ENCODE measurements at regions not wholly inside any gene's neighbourhood (a gene's known extent, or its start where the extent isn't known, plus 50 kb on each side); places are given as distances from the start of the nearest gene placed in this dataset.
"Not testable (repeated sequence)": the region's sequence is repeated elsewhere in the genome, so short reads cannot be mapped to it uniquely, and the experiment has no call there.

GRCh38 chr20:29516847-29517246, 1740.6 kb upstream of the DEFB115 start:
- H3K4me3 Mint-ChIP-seq; H3K4me1 Mint-ChIP-seq; ATAC-seq; H3K27ac Mint-ChIP-seq; CTCF ChIA-PET; POLR2A ChIA-PET; DNase-seq (ENCODE audit: low spot score): not testable (repeated sequence)
- Mint-ChIP-seq H3K9me3 (peaks cover 84% of the 10 kb centered on the region), H3K27me3 (ENCODE audit: low read depth) (peaks cover 16% of the 10 kb centered on the region), H3K36me3 (peaks cover 78% of the 10 kb centered on the region)

- H3K4me1 Mint-ChIP-seq; DNase-seq (ENCODE audit: low spot score); H3K27ac Mint-ChIP-seq; POLR2A ChIA-PET; ATAC-seq; CTCF ChIA-PET; H3K4me3 Mint-ChIP-seq: not testable (repeated sequence)
- Mint-ChIP-seq H3K27me3 (ENCODE audit: low read depth) (peaks cover 13% of the 10 kb centered on the region), H3K9me3 (peaks cover 88% of the 10 kb centered on the region), H3K36me3 (peaks cover 78% of the 10 kb centered on the region)
Observed at GRCh38 chr20:29519610-29520241, 1737.7 kb upstream of the DEFB115 start.

- not testable (repeated sequence) for H3K4me3 Mint-ChIP-seq
Observed at GRCh38 chr20:29533566-29534177, 1723.8 kb upstream of the DEFB115 start.

GRCh38 chr20:29566901-29567635, 1690.4 kb upstream of the DEFB115 start:
- POLR2A ChIA-PET; H3K4me1 Mint-ChIP-seq; H3K27ac Mint-ChIP-seq; H3K4me3 Mint-ChIP-seq; ATAC-seq; DNase-seq (ENCODE audit: low spot score); CTCF ChIA-PET: not testable (repeated sequence)
- Mint-ChIP-seq H3K36me3 (peaks cover 33% of the 10 kb centered on the region), H3K27me3 (ENCODE audit: low read depth) (peaks cover 13% of the 10 kb centered on the region), H3K9me3 (peaks cover 32% of the 10 kb centered on the region)

More at GRCh38 chr20:29533566-29534177, 1723.8 kb upstream of the DEFB115 start:
- Mint-ChIP-seq H3K36me3 (peaks cover 43% of the 10 kb centered on the region), H3K9me3 (peaks cover 47% of the 10 kb centered on the region)
- DNase-seq (ENCODE audit: low spot score); POLR2A ChIA-PET; H3K27ac Mint-ChIP-seq; ATAC-seq; H3K27me3 Mint-ChIP-seq (ENCODE audit: low read depth); H3K4me1 Mint-ChIP-seq; CTCF ChIA-PET: not testable (repeated sequence)

- H3K27me3 Mint-ChIP-seq (ENCODE audit: low read depth); H3K4me1 Mint-ChIP-seq; ATAC-seq; POLR2A ChIA-PET; H3K4me3 Mint-ChIP-seq; H3K27ac Mint-ChIP-seq; DNase-seq (ENCODE audit: low spot score); CTCF ChIA-PET: not testable (repeated sequence)
- H3K9me3 Mint-ChIP-seq = peaks cover 30% of the 10 kb centered on the region
- peaks cover 31% of the 10 kb centered on the region for H3K36me3 Mint-ChIP-seq
Observed at GRCh38 chr20:29567671-29568070, 1689.8 kb upstream of the DEFB115 start.

- ATAC-seq; H3K4me1 Mint-ChIP-seq; H3K4me3 Mint-ChIP-seq; CTCF ChIA-PET; POLR2A ChIA-PET; H3K27ac Mint-ChIP-seq; DNase-seq (ENCODE audit: low spot score); H3K27me3 Mint-ChIP-seq (ENCODE audit: low read depth): not testable (repeated sequence)
- peaks cover 40% of the 10 kb centered on the region for H3K36me3 Mint-ChIP-seq
- peaks cover 37% of the 10 kb centered on the region for H3K9me3 Mint-ChIP-seq
Observed at GRCh38 chr20:29570126-29570525, 1687.3 kb upstream of the DEFB115 start.

GRCh38 chr20:29589530-29589929, 1667.9 kb upstream of the DEFB115 start:
- ATAC-seq; H3K27ac Mint-ChIP-seq; H3K27me3 Mint-ChIP-seq (ENCODE audit: low read depth); H3K4me3 Mint-ChIP-seq; CTCF ChIA-PET; POLR2A ChIA-PET; DNase-seq (ENCODE audit: low spot score); H3K4me1 Mint-ChIP-seq: not testable (repeated sequence)
- peaks cover 36% of the 10 kb centered on the region for H3K36me3 Mint-ChIP-seq
- peaks cover 23% of the 10 kb centered on the region for H3K9me3 Mint-ChIP-seq

- H3K36me3 Mint-ChIP-seq = peaks cover 43% of the 10 kb centered on the region
- peaks cover 46% of the 10 kb centered on the region for H3K9me3 Mint-ChIP-seq
- H3K4me1 Mint-ChIP-seq; H3K27me3 Mint-ChIP-seq (ENCODE audit: low read depth); ATAC-seq; CTCF ChIA-PET; H3K27ac Mint-ChIP-seq; H3K4me3 Mint-ChIP-seq; DNase-seq (ENCODE audit: low spot score); POLR2A ChIA-PET: not testable (repeated sequence)
Observed at GRCh38 chr20:29604163-29604562, 1653.3 kb upstream of the DEFB115 start.

- DNase-seq (ENCODE audit: low spot score); H3K27me3 Mint-ChIP-seq (ENCODE audit: low read depth); POLR2A ChIA-PET; CTCF ChIA-PET; H3K4me1 Mint-ChIP-seq; ATAC-seq; H3K4me3 Mint-ChIP-seq; H3K27ac Mint-ChIP-seq: not testable (repeated sequence)
- peaks cover 52% of the 10 kb centered on the region for H3K9me3 Mint-ChIP-seq
- peaks cover 40% of the 10 kb centered on the region for H3K36me3 Mint-ChIP-seq
Observed at GRCh38 chr20:29606171-29606570, 1651.3 kb upstream of the DEFB115 start.

GRCh38 chr20:29629395-29629794, 1628.1 kb upstream of the DEFB115 start:
- POLR2A ChIA-PET; H3K27me3 Mint-ChIP-seq (ENCODE audit: low read depth); CTCF ChIA-PET; ATAC-seq; H3K27ac Mint-ChIP-seq; H3K4me1 Mint-ChIP-seq; DNase-seq (ENCODE audit: low spot score); H3K4me3 Mint-ChIP-seq: not testable (repeated sequence)
- H3K9me3 Mint-ChIP-seq = peaks cover 73% of the 10 kb centered on the region
- H3K36me3 Mint-ChIP-seq = peaks cover 66% of the 10 kb centered on the region
